WERI-Rb-1 (cell line): ENCODE measurements at regions not wholly inside any gene's neighbourhood (a gene's known extent, or its start where the extent isn't known, plus 50 kb on each side); places are given as distances from the start of the nearest gene placed in this dataset.
A peak's percentile ranks its signal among the peaks of the same experiment; 100 is the strongest.

Source experiments
- DNase-seq: peaks from one replicate; pipeline ENCODE4 v3.0.0-alpha.2; 2020
- H3K27ac ChIP-seq: fragments of 250-450 bp; sonication (Bioruptor Pico); 2 replicates; pipeline ENCODE4 v1.5.1; 2020; ENCODE audit warnings: mild to moderate bottlenecking, moderate library complexity
- H3K27me3 ChIP-seq: fragments of 250-450 bp; sonication (Bioruptor Pico); 2 replicates; pipeline ENCODE4 v1.5.1; 2021; ENCODE audit warnings: mild to moderate bottlenecking, low read depth, moderate library complexity; ENCODE audit not compliant: insufficient read depth, severe bottlenecking
- H3K36me3 ChIP-seq: fragments of 250-450 bp; sonication (Bioruptor Pico); 2 replicates; pipeline ENCODE4 v1.5.1; 2020; ENCODE audit warnings: mild to moderate bottlenecking, moderate library complexity
- H3K4me3 ChIP-seq: 2 replicates; pipeline ENCODE4 v1.5.1; 2011; ENCODE audit warnings: low read depth, mild to moderate bottlenecking, control low read depth, low read length
- H3K9me3 ChIP-seq: fragments of 250-450 bp; sonication (Bioruptor Pico); 2 replicates; pipeline ENCODE4 v1.5.1; 2021; ENCODE audit warnings: mild to moderate bottlenecking, moderate library complexity; ENCODE audit not compliant: severe bottlenecking
- TF ChIP-seq, protein P1 (sequence below): IDR thresholded peaks from 2 replicates; pipeline ENCODE4 v1.5.1; 2011; ENCODE audit warnings: low read depth, mild to moderate bottlenecking, control low read depth, inconsistent platforms, low read length

DNA sequence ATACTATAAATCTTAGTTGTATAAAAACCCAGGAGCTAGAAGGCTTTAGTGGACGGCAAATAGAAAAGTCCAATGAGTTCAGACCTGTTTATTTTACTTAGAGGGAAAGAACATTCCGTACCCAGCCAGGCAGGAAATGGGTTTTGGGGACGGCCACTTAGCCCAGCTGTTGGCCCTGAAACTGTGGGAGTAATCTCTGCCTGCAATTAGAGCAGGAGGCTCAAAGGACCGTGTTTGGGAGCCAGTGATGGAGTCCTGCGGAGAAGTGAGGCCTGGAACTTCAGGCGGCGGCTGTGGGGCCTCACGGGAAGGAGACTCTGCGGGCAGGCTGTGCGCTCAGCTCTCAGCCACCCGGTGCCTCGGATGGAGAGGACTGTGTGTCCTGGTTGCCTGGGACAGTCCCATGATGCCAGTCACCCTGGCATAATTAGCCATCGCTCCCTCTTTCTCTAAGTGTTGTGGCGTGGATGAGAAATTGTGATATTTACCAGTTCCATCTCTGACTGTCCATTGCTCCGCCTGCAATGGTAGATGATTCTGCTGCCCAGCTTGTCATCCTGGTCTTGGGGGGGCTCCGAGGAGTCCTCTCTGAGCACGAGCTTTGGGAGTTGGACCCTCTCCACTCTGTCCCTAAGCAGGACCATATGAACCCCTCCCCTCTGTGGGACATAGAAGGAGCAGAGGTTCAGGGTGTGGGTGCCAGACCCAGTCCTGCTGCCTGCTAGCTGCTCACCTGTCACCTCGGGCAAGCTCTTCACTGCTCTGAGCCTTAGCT, 530.3 kb downstream of the TBC1D22A start:
- Histone ChIP-seq H3K9me3 (no peaks in the 10 kb centered on the region), H3K27me3 (no peaks in the 10 kb centered on the region), H3K4me3 (no peak overlapping the region), H3K36me3 (no peaks in the 10 kb centered on the region), H3K27ac (no peak overlapping the region)
- DNase-seq: peak; percentile 3
- TF ChIP-seq, protein P1, sequence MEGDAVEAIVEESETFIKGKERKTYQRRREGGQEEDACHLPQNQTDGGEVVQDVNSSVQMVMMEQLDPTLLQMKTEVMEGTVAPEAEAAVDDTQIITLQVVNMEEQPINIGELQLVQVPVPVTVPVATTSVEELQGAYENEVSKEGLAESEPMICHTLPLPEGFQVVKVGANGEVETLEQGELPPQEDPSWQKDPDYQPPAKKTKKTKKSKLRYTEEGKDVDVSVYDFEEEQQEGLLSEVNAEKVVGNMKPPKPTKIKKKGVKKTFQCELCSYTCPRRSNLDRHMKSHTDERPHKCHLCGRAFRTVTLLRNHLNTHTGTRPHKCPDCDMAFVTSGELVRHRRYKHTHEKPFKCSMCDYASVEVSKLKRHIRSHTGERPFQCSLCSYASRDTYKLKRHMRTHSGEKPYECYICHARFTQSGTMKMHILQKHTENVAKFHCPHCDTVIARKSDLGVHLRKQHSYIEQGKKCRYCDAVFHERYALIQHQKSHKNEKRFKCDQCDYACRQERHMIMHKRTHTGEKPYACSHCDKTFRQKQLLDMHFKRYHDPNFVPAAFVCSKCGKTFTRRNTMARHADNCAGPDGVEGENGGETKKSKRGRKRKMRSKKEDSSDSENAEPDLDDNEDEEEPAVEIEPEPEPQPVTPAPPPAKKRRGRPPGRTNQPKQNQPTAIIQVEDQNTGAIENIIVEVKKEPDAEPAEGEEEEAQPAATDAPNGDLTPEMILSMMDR: no peak

DNA sequence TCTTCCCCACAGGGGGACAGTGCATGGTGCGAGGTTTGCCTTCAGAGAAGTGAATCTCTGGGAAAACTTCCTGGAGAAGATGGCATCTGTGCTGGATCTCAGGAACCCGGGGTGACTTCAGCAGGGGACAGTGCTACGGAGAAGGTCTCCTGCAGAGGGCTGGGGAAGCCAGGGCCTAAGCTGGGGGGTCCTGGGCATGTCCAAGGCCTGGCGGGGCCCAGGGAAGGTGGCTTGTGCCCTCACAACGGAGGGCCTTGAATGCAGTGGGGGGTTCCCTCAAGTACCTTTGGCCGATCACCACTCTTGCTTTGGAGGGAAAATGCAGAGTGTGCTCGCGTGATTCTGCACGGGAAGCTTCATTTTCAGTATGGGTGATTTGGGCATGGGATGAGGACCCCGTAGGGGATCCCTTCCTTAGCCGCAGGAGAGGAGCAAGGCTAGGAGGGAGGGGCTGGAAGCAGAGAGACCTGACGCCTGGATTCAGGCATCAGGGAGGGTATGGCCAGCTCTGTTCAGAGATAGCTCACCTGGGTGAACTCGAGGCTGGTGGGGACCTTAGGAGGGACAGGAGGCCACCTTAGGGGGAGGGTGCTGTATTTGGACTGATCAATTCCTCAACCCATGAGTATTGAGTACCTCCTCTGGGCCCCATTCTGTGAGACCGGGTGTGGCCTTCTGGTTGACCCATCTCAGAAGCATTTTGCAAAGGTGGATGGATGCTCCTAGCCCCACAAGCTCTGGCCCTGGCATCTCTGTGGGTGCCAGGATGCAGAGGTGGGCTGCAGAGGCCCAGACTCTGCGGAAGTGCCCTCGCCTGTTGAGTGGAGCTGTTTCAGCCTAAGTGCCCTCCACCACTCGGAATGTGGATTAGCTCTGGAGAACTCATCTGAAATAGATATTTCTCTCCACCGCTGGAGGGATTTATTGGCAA, 529.4 kb downstream of the TBC1D22A start:
- TF ChIP-seq, protein P1: no peak
- Histone ChIP-seq H3K36me3 (no peaks in the 10 kb centered on the region), H3K4me3 (no peak overlapping the region), H3K27me3 (no peaks in the 10 kb centered on the region), H3K9me3 (no peaks in the 10 kb centered on the region), H3K27ac (no peak overlapping the region)
- DNase-seq: peak; percentile 1

DNA sequence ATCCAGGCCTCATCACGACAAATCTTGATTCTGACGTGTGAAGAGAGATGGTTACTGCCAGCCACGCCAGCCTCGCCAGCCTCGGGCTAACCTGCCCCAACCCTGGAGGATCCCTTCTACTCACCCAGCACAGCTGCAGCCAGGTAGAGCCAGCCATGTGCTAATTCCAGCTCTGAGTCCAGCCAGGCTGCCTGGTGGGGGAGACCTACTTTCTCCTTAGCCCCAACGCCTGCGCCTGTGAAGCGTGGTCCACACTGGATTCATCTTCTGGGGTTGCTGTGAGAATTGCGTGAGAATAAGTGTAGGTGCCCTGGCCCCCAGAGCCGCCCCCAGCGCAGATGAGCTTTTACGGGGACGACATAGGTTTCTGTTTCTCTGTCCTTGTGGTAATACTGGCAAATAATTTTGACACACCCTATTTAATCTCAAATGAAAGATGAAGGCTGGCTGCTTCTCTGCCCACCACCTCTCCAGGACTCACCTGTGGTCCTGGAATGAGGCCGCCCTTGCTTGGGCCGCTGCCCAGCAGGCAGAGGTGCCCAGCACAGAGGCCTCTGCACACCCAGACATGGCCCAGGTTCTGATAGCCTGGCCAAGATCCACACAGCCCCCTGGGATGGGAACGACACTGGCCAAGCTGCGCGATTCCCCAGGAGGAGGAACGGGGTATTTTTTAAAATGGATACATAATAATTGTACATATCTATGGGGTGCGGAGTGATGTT, 528.4 kb downstream of the TBC1D22A start:
- H3K4me3 ChIP-seq: no peak overlapping the region
- H3K9me3 ChIP-seq: no peaks in the 10 kb centered on the region
- no peaks in the 10 kb centered on the region for H3K36me3 ChIP-seq
- no peak overlapping the region for H3K27ac ChIP-seq
- no peaks in the 10 kb centered on the region for H3K27me3 ChIP-seq
- peak; percentile 7 for DNase-seq
- TF ChIP-seq, protein P1: no peak

DNA sequence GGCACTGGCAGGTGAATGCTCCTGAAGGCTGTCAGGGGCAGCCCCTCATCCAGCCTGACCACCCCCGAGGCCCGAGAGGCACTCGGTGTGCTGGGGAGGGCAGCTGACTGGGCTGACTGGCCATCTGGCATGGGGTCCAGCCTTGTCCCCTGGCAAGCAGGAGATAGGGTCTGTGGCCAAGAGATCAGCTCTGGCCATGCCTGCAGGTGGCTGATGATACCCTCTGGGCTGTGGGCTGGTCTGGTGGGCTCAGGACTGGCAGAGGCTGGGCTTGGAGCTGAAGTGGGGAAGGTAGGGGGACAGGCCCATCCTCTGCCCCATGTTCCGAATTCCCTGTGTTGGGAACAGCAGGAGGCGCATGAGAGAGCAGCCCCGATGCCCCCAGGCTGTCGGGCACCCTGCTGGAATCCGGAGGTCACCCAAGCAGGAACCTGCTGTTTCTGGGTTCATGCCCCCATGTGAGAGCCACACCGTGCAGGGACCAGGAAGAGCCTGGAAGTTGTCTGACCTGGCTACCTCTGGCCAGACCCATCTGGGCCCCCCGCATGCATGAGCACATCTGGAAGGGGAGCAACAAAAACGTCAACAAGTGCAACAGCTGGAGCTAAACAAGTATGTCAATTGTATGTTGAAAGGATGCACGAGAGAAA, 527.0 kb downstream of the TBC1D22A start:
- no peak overlapping the region for H3K27ac ChIP-seq
- DNase-seq: no peak
- no peaks in the 10 kb centered on the region for H3K27me3 ChIP-seq
- TF ChIP-seq, protein P1: no peak
- H3K9me3 ChIP-seq: no peaks in the 10 kb centered on the region
- no peaks in the 10 kb centered on the region for H3K36me3 ChIP-seq
- no peak overlapping the region for H3K4me3 ChIP-seq

DNA sequence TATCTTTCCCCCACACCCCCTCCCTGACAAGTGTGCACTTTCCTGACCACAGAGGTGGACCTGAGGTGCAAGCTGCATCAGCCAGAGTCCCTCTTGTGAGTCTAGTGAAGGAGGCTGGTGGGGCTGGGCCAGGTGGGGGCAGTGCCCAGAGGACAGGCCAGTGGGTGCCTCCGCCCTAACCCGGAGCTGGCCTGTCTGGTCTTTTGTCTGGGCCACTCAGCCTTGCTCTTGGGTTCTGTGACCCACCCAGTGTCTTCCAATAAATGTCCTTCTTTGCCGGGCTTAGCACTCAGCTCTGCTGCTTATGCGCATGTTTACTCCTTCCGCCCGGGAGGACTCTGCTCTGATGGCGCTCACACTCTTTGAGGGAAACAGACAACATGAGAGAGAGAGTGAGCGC, 526.2 kb downstream of the TBC1D22A start:
- H3K9me3 ChIP-seq: no peaks in the 10 kb centered on the region
- TF ChIP-seq, protein P1: no peak
- DNase-seq: no peak
- no peaks in the 10 kb centered on the region for H3K27me3 ChIP-seq
- H3K27ac ChIP-seq: no peak overlapping the region
- H3K36me3 ChIP-seq: no peaks in the 10 kb centered on the region
- H3K4me3 ChIP-seq: no peak overlapping the region
